ENCODE measurements at regions not wholly inside any gene's neighbourhood (a gene's known extent, or its start where the extent isn't known, plus 50 kb on each side); places are given as distances from the start of the nearest gene placed in this dataset.

DNA sequence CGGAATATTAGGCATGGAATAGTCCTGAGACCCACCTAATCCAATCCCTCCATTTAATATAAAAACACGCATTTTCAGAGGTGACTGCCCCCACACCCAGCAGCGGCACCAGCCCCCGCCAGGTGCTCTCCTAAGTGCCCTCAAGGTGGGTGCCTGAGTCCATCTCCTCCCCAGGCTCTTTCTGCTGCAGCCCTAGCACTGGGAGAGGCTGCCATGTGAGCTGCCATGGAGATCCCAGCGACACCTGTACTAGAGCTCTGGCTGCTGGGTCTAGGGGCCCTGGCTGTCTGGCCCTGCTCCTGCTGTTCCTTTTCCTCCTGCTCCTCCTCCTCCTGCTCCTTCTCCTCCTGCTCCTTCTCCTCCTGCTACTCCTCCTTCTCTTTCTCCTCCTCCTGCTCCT is 191.1 kb upstream of the BMPER start:
- TF ChIP-seq, protein P1, sequence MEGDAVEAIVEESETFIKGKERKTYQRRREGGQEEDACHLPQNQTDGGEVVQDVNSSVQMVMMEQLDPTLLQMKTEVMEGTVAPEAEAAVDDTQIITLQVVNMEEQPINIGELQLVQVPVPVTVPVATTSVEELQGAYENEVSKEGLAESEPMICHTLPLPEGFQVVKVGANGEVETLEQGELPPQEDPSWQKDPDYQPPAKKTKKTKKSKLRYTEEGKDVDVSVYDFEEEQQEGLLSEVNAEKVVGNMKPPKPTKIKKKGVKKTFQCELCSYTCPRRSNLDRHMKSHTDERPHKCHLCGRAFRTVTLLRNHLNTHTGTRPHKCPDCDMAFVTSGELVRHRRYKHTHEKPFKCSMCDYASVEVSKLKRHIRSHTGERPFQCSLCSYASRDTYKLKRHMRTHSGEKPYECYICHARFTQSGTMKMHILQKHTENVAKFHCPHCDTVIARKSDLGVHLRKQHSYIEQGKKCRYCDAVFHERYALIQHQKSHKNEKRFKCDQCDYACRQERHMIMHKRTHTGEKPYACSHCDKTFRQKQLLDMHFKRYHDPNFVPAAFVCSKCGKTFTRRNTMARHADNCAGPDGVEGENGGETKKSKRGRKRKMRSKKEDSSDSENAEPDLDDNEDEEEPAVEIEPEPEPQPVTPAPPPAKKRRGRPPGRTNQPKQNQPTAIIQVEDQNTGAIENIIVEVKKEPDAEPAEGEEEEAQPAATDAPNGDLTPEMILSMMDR (IDR thresholded peaks at IDR 0.05; ENCODE audit: low read length), result no peak
- TF ChIP-seq EZH2 (optimal IDR thresholded peaks at IDR 0.05; ENCODE audit: low read depth, low read length), result no peak

Measured in MM.1S (cell line).